Stimulated activated naive B cell treated with anti-CD40 and anti-IgM and Interleukin-4, amounts not matched to agents 10 μg/mL and 1 μg/mL and 100 μg/mL, for 72 hours (primary cell): ENCODE measurements at regions not wholly inside any gene's neighbourhood (a gene's known extent, or its start where the extent isn't known, plus 50 kb on each side); places are given as distances from the start of the nearest gene placed in this dataset.
"Not testable (repeated sequence)": the region's sequence is repeated elsewhere in the genome, so short reads cannot be mapped to it uniquely, and the experiment has no call there.

Source experiments
- ATAC-seq, 2 donors: fragments of 150-1000 bp; cut with Tn5 transposase; replicated peaks; 2 replicates each; pipeline ENCODE4 v1.10.0; 2021; ENCODE audit warnings: moderate library complexity in 1 of 2
- DNase-seq: peaks from one replicate; pipeline ENCODE4 v3.0.0; 2021
- H3K27ac Mint-ChIP-seq: one replicate; pipeline ENCODE4 v1.8.0; 2022; ENCODE audit warnings: mild to moderate bottlenecking, mixed read lengths
- H3K27me3 Mint-ChIP-seq, 2 donors: one replicate each; pipeline ENCODE4 v1.8.0; 2022; ENCODE audit warnings: mixed read lengths in 2 of 2
- H3K36me3 Mint-ChIP-seq, 2 donors: one replicate each; pipeline ENCODE4 v1.8.0; 2022; ENCODE audit warnings: mixed read lengths in 2 of 2, mild to moderate bottlenecking in 1 of 2
- H3K4me1 Mint-ChIP-seq, 2 donors: one replicate each; pipeline ENCODE4 v1.8.0; 2022; ENCODE audit warnings: mixed read lengths in 2 of 2, mild to moderate bottlenecking in 1 of 2
- H3K4me3 Mint-ChIP-seq, 2 donors: one replicate each; pipeline ENCODE4 v1.8.0; 2022; ENCODE audit warnings: mild to moderate bottlenecking in 2 of 2, mixed read lengths in 2 of 2, moderate library complexity in 1 of 2
- H3K9me3 Mint-ChIP-seq, 2 donors: one replicate each; pipeline ENCODE4 v1.8.0; 2022; ENCODE audit warnings: mixed read lengths in 2 of 2, mild to moderate bottlenecking in 1 of 2

DNA sequence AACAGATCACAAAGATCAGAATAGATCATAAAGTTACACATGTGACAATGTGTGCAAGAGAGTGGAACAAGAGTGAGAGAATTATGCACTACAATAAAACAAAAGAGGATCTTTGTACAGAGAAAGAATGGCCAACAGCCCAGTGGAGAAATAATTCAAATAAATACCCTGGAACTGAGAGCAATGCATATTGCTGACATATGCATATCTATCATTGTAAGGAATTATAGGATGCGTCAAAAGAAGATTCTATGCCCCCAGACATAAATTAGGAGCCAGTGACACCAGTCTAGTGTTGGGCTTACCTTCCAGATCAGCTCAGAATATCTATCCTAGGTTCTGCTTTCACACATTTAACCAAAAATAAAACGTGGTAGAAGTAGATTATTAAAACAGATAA, 320.1 kb upstream of the VCX start:
- no peaks in the 10 kb centered on the region for H3K36me3 Mint-ChIP-seq
- ATAC-seq (no peak), DNase-seq (no peak)
- H3K27me3 Mint-ChIP-seq: no peaks in the 10 kb centered on the region
- H3K9me3 Mint-ChIP-seq: peaks cover 8 to 14% of the 10 kb centered on the region in 2 donors
- no peak overlapping the region for H3K4me3 Mint-ChIP-seq
- H3K4me1 Mint-ChIP-seq: no peaks in the 10 kb centered on the region
- no peak overlapping the region for H3K27ac Mint-ChIP-seq

DNA sequence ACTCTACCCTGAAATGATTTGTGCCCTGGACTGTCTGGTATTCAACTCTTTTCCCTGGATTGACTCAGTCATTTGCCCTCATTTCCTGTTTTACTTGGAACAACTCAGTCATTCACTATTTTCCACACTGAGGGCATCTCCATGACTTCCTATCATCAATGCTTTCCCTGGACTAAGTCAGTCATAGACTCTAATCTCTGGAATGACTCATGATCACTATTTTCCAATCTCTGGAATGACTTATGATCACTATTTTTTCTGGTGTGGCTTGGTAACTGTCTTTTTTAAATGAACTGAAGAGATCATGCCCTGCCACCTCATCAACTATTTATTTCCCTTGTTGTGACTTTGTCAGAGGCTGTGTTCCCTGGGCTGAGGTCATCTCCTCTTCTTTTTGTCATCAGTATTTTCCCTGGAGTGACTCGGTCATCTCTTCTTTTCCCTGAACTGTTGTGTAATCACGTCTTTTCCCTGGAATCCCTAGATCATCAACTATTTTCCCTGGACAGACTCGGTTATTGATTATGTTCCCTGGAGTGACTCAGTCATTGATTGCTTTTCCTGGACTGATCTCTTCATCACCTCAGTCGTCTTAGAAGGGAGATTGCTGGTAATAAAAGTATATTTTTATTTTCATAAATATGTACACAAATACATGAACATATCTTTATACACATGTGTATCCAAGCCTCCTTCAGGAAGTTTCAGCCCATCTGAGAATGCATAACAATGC, 327.1 kb upstream of the VCX start:
- ATAC-seq: no peak
- H3K4me3 Mint-ChIP-seq: no peak overlapping the region
- no peaks in the 10 kb centered on the region for H3K36me3 Mint-ChIP-seq
- no peak overlapping the region for H3K27ac Mint-ChIP-seq
- peaks cover 2 to 13% of the 10 kb centered on the region in 2 donors for H3K9me3 Mint-ChIP-seq
- DNase-seq: no peak
- H3K4me1 Mint-ChIP-seq: no peaks in the 10 kb centered on the region
- peaks cover 0 to 10% of the 10 kb centered on the region in 2 donors for H3K27me3 Mint-ChIP-seq

DNA sequence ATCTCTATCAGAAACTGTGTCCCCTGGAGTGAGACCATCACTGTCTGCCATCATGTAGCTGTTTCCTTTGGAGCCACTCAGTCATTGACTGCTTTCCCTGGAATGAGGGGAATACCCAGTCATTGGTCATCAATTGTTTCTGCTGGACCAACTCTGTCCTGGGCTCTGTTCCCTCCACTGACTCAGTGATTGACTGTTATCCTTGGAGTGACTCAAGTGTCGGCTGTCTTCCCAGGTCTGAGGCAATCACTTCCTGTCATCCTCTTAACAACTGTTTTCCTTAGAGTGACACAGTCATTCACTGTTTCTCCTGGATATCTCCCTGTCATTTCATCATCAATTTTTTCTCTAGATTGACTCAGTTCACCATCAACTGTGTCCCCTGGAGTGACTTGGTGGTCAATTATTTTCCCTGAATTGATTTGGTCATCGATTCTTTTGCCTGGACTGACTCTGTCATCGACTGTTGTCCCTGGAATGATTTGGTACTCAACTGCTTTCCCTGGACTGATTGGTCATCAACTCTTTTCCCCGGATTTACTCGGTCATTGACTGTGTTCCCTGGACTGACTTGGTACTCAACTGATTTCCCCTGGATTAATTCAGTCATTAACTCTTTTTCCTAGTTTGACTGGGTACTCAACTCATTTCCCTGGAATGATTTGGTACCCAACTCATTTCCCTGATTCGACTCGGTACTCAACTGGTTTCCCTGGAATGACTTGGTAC, 327.9 kb upstream of the VCX start:
- Mint-ChIP-seq H3K4me1 (no peaks in the 10 kb centered on the region), H3K27ac (no peak overlapping the region), H3K36me3 (no peaks in the 10 kb centered on the region), H3K27me3 (peaks cover 0 to 10% of the 10 kb centered on the region in 2 donors), H3K9me3 (peaks cover 2 to 13% of the 10 kb centered on the region in 2 donors), H3K4me3 (no peak overlapping the region)
- no peak for ATAC-seq
- DNase-seq: no peak

DNA sequence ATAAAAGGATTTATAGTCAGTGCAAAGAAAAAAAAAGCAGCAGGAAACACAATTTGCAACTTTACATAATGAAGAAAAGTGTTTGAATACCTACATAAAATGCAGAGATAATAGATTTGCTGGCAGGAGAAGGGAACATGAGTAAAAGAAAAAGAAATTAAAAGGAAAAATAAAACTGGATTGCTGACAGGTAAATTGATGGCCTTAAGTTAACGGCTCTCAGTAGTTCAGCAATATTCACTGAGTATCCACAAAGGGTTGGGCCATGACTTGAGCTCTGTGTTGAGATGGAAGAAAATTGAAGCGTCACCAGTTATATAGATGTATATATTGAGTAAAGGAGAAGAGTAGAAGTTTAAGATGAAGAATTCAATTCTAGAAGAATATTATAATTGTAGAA, 330.1 kb upstream of the VCX start:
- peaks cover 2 to 13% of the 10 kb centered on the region in 2 donors for H3K9me3 Mint-ChIP-seq
- H3K4me1 Mint-ChIP-seq: no peaks in the 10 kb centered on the region
- no peak overlapping the region for H3K4me3 Mint-ChIP-seq

DNA sequence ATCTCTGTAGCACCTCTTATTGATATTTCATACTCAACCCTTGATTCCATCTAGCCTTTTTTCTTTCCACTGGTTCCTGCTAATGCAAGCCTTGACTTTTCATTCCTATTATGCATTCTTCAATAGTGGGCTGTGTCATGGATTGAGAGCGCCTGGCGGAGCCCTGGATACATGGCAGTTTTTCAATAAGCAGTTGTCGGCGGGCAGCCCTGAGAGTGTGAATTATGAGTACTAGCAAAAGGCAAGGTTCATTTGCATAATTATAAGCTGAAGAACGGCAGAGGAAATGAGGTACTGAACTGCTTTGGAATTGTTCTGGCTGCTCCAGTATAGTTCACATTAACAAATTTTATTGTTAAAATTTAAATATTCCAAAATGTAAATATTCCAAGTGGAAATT, 339.7 kb upstream of the VCX start:
- Mint-ChIP-seq H3K9me3 (peaks cover 3 to 4% of the 10 kb centered on the region in 2 donors), H3K27me3 (no peaks in the 10 kb centered on the region), H3K4me1 (no peaks in the 10 kb centered on the region), H3K4me3 (no peak overlapping the region), H3K27ac (no peak overlapping the region), H3K36me3 (no peaks in the 10 kb centered on the region)
- DNase-seq: no peak
- no peak for ATAC-seq

More for the DNA sequence above, 330.1 kb upstream of the VCX start:
- H3K27ac Mint-ChIP-seq: no peak overlapping the region
- DNase-seq (no peak), ATAC-seq (no peak)
- peaks cover 0 to 10% of the 10 kb centered on the region in 2 donors for H3K27me3 Mint-ChIP-seq
- no peaks in the 10 kb centered on the region for H3K36me3 Mint-ChIP-seq

DNA sequence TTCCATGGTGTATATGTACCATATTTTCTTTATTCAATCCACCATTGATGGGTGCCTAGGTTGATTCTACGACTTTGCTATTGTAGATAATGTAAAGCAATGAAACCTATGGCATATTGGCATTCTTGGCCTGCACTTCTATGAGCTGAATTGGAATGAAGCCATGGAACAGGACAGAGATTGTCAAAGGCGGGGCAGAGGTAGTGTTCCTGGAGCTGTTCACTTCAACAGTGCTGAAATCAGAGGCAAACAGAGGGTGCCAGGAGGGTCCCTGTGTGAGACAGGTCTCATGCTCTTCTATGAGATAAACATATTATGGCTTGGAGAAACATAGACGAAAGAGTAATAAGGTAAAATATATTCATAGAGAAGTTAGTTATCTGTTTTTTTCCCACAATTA, 342.6 kb upstream of the VCX start:
- ATAC-seq: no peak
- DNase-seq: no peak
- Mint-ChIP-seq H3K4me1 (no peaks in the 10 kb centered on the region), H3K4me3 (no peak overlapping the region), H3K27me3 (no peaks in the 10 kb centered on the region), H3K36me3 (no peaks in the 10 kb centered on the region), H3K9me3 (peaks cover 3 to 4% of the 10 kb centered on the region in 2 donors), H3K27ac (no peak overlapping the region)

DNA sequence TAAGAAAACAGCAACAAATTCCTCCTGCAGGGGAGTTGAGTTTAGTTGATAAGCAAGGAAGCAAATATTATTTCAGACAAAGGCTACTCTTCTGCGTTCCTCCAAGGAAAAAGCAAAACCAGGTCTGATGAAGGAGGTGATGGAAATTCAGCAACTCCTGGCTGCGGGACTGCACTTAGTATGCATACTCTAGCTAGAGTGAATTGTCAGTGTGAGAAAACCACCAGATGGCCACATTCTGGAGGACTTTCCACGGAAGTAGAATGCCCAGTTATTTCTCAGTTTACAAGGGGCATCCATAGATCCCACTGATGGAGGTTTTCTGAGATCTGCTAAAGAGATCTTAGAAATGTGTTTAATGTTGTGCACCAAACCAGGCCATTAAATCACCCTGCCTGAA, 338.6 kb upstream of the PUDP start:
- Mint-ChIP-seq H3K27me3 (no peaks in the 10 kb centered on the region), H3K4me1 (no peaks in the 10 kb centered on the region), H3K4me3 (no peak overlapping the region), H3K36me3 (no peaks in the 10 kb centered on the region), H3K9me3 (peaks cover 0 to 3% of the 10 kb centered on the region in 2 donors), H3K27ac (no peak overlapping the region)
- DNase-seq (no peak), ATAC-seq (no peak)

DNA sequence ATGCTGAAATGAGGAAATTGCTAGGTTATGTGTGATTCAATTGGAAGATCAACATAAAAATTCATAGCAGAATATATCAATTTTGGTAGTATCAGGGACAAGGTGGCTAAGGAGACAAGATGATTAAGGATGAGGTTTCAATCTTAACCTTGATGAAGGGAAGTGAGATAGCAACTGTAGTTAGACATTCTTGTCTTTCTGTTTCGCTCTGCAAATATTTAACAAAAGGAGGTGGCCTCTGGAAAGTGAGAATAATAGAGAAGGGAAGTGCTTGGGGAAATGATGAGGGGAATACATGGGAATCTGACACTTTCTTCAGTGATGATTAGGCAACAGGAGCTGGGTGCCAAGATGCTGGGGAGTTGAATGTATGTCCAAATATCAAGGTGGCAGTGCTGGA, 337.1 kb upstream of the PUDP start:
- Mint-ChIP-seq H3K4me1 (no peaks in the 10 kb centered on the region), H3K4me3 (no peak overlapping the region), H3K36me3 (no peaks in the 10 kb centered on the region), H3K9me3 (peaks cover 0 to 3% of the 10 kb centered on the region in 2 donors), H3K27me3 (no peaks in the 10 kb centered on the region), H3K27ac (no peak overlapping the region)
- no peak for DNase-seq
- no peak for ATAC-seq

DNA sequence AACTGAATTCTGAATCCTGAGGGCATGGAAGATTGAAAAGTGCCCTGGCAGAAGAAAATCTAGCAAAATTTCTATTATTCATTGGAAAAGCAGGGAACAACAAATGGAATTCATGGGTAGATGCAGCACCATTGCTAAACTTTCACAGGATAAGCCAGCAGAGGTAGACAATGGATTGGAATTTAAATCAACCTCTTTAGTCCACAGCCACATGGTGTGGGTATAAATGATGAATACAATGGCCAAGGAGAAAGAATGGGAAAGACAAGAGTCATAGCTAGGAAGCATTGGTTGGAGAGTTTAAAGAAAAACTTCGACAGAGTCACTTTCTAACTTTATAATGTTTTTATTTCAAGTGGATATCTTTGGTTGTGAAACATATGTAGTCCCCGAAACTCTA, 332.8 kb upstream of the PUDP start:
- DNase-seq (no peak), ATAC-seq (no peak)
- H3K27ac Mint-ChIP-seq: no peak overlapping the region

DNA sequence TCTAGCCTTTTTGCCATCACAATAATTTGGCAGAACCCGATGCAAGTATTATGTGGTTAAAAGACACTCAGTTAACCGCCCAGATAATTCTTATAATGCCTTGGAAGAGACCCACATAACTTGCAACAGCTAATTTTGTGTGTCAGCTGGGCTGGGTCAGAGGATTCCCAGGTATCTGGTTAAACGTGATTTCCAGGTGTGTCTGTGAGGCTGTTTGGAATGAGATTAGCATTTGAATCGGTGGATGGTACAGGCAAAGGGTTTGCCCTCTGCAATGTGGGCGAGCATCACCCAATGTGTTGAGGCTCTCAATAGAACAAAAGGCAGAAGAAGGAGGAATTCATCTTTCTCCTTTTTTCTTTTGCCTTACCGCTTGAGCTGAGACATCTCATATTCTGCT, 314.2 kb upstream of the PUDP start:
- H3K36me3 Mint-ChIP-seq: no peaks in the 10 kb centered on the region
- ATAC-seq (no peak), DNase-seq (no peak)
- H3K4me3 Mint-ChIP-seq: no peak overlapping the region
- H3K27ac Mint-ChIP-seq: no peak overlapping the region
- H3K9me3 Mint-ChIP-seq: peaks cover 3 to 7% of the 10 kb centered on the region in 2 donors
- H3K27me3 Mint-ChIP-seq: peaks cover 0 to 7% of the 10 kb centered on the region in 2 donors
- H3K4me1 Mint-ChIP-seq: no peaks in the 10 kb centered on the region

More for the DNA sequence above, 332.8 kb upstream of the PUDP start:
- no peaks in the 10 kb centered on the region for H3K4me1 Mint-ChIP-seq
- no peak overlapping the region for H3K4me3 Mint-ChIP-seq
- H3K36me3 Mint-ChIP-seq: no peaks in the 10 kb centered on the region
- peaks cover 0 to 4% of the 10 kb centered on the region in 2 donors for H3K27me3 Mint-ChIP-seq
- H3K9me3 Mint-ChIP-seq: peaks cover 3 to 6% of the 10 kb centered on the region in 2 donors

DNA sequence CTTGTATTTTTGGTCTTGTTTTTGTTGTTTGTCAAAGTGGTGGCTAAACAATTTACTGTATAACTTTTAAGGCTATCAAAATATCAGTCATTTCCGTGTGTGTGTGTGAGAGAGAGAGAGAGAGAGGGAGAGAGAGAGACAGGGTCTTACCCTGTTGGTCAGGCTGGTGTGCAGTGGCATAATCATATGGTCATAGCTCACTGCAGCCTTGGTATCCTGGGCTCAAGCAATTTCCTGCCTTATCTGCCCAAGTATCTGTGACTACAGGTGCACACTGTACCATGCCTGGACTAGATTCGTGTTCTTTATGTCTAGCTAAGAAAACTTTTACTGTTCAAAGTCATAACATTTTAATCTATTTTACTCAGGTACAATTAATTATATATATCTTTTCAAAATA, 313.1 kb upstream of the PUDP start:
- H3K4me1 Mint-ChIP-seq, H3K9me3 Mint-ChIP-seq, H3K27me3 Mint-ChIP-seq, ATAC-seq, H3K27ac Mint-ChIP-seq, H3K36me3 Mint-ChIP-seq, DNase-seq, H3K4me3 Mint-ChIP-seq: not testable (repeated sequence)

DNA sequence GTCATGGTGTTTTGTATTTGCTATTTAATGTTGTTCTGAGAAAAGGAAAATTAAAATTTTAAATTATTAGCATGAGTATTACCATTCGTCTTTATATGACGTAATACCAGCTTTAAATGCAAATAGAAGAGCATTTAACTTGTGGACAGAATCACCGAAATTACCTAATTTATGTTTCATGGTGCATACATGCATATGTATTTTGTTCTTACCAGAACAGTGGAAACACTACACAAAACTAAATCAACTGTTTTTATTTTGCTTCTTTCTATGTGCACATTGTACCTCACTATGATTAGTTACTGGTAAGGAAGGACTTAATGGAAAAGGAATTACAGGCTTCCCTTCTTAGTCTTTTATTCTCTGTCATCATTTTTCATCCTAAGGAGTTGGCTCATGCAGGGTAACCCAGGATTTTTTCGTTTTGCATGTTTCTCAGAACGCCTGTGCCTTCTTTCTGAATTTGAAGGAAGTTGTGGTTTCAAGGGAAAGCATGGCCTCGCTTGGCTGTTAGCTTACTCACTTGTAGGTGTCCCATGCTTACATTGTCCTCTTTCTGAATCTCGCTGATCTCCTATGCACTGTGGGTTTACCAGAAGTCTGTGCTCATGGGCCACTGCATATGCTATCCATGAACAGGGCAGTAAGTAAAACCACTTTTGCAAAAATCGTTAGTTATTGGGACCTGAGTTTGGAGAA, 300.0 kb upstream of the PUDP start:
- Mint-ChIP-seq H3K4me3 (no peak overlapping the region), H3K36me3 (no peaks in the 10 kb centered on the region), H3K27ac (no peak overlapping the region), H3K9me3 (no peaks in the 10 kb centered on the region), H3K27me3 (no peaks in the 10 kb centered on the region), H3K4me1 (no peaks in the 10 kb centered on the region)
- DNase-seq: no peak
- no peak for ATAC-seq

DNA sequence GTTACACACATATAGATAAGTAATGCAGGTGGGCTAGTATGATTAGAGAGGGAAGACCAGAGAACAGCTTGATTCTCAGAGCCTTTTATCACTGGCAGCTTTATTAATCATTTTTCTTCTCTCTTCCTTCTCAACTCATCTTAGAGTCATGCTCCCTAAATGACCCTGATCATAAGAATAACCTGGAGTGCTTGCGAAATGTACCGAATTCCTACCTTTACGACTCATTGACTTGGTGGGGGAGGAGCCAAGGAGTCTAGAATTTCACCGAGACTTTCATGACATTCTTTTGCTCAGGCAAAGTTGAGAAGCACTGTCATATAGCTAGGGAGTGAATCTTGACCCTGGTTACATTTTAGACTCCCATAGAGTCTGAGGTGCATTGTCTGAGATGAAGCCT, 298.9 kb upstream of the PUDP start:
- Mint-ChIP-seq H3K9me3 (no peaks in the 10 kb centered on the region), H3K27ac (no peak overlapping the region), H3K27me3 (no peaks in the 10 kb centered on the region), H3K36me3 (no peaks in the 10 kb centered on the region), H3K4me1 (no peaks in the 10 kb centered on the region), H3K4me3 (no peak overlapping the region)
- DNase-seq (no peak), ATAC-seq (no peak)

DNA sequence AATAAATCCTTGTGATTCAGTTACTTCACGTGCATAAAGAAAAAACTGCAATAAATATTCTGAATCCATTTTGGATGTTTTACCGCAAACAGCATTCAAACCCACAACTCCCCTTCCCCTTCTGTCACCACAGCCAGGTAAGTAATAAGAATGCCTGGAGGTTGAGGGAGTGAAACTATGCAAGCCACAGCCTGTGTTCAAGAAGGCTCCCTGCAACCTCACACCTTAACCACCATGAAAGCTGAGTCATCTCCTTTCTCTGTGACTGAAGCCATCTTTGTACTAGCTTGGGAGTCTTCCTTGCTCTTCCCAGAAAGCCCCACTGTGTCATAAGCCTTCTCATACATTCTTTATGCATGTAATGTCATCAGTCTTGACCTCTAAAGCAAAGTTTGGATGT, 297.0 kb upstream of the PUDP start:
- Mint-ChIP-seq H3K9me3 (no peaks in the 10 kb centered on the region), H3K27me3 (no peaks in the 10 kb centered on the region), H3K27ac (no peak overlapping the region), H3K36me3 (no peaks in the 10 kb centered on the region), H3K4me1 (no peaks in the 10 kb centered on the region), H3K4me3 (no peak overlapping the region)
- no peak for DNase-seq
- no peak for ATAC-seq

DNA sequence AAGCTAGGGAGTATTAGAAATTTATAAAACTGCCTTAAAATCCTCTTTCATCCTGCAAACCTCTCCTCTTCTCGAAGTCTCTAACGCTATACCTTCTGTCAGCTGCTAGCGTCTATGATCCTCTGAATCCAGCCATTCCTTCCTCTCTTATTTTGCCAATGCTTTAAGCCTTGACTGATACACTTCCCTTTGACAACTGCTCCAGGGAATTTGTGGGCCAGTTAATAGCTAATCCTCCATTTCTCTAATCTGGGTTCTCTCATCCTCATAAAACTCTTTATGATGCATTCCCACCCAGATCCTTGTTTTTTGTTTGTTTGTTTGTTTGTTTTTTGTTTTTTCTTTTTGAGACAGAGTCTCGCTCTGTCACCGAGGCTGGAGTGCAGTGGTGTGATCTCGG, 293.6 kb upstream of the PUDP start:
- Mint-ChIP-seq H3K36me3 (no peaks in the 10 kb centered on the region), H3K27ac (no peak overlapping the region), H3K4me3 (no peak overlapping the region), H3K27me3 (no peaks in the 10 kb centered on the region), H3K4me1 (no peaks in the 10 kb centered on the region), H3K9me3 (no peaks in the 10 kb centered on the region)
- ATAC-seq: no peak
- DNase-seq: no peak
